PC-9 (cell line): ENCODE measurements at regions not wholly inside any gene's neighbourhood (a gene's known extent, or its start where the extent isn't known, plus 50 kb on each side); places are given as distances from the start of the nearest gene placed in this dataset.
A peak's percentile ranks its signal among the peaks of the same experiment; 100 is the strongest.

Experiments
- BruUV-seq: library from RNA; stranded (reverse); fragments of 400-500 nt; replicated peaks from 2 replicates; lab custom pipeline; 2021; lab: Mats Ljungman, UMichigan
- CTCF ChIA-PET: fragments of 300-600 bp; sonication (Branson Sonifier 250); formaldehyde crosslinking; loops from one replicate; lab custom pipeline; 2022; ENCODE audit warnings: antibody characterized with exemption; lab: Charles Lee
- POLR2A ChIA-PET: fragments of 300-600 bp; sonication (Branson Sonifier 250); formaldehyde crosslinking; loops from one replicate; lab custom pipeline; 2022; ENCODE audit warnings: antibody characterized with exemption; ENCODE audit not compliant: unreplicated experiment; lab: Charles Lee
- DNase-seq, 2 experiments: peaks; one replicate each; pipeline versions ENCODE4 v3.0.0 to v3.0.0-alpha.2; 2015 to 2022; ENCODE audit warnings: mixed read lengths in 1 of 2
- H2AFZ ChIP-seq: fragments of 200-600 bp; sonication (generic); 2 replicates; pipeline ENCODE4 v1.8.1; 2017; ENCODE audit warnings: antibody characterized with exemption
- H3F3A ChIP-seq: fragments of 200-600 bp; sonication (generic); 2 replicates; pipeline ENCODE4 v1.8.1; 2017; ENCODE audit warnings: antibody characterized with exemption, mild to moderate bottlenecking, low read depth; ENCODE audit not compliant: insufficient read depth
- H3K27ac ChIP-seq: fragments of 200-600 bp; sonication (generic); 2 replicates; pipeline ENCODE4 v1.6.1; 2016; ENCODE audit warnings: mixed run types
- H3K27me3 ChIP-seq: fragments of 200-600 bp; sonication (generic); 2 replicates; pipeline ENCODE4 v1.6.1; 2016; ENCODE audit warnings: low read depth, mixed run types; ENCODE audit not compliant: insufficient read depth
- H3K36me3 ChIP-seq: fragments of 200-600 bp; sonication (generic); 2 replicates; pipeline ENCODE4 v1.6.1; 2016; ENCODE audit warnings: low read depth, mixed run types
- H3K4me1 ChIP-seq: fragments of 200-600 bp; sonication (generic); replicated peaks from 2 replicates; pipeline ENCODE4 v1.6.1; 2016; ENCODE audit warnings: mixed run types; ENCODE audit not compliant: insufficient read depth
- H3K4me2 ChIP-seq: fragments of 200-600 bp; sonication (generic); 2 replicates; pipeline ENCODE4 v1.6.1; 2017; ENCODE audit warnings: mixed run types
- H3K4me3 ChIP-seq: fragments of 200-600 bp; sonication (generic); 2 replicates; pipeline ENCODE4 v1.6.1; 2016; ENCODE audit warnings: mixed run types
- H3K79me2 ChIP-seq: fragments of 200-600 bp; sonication (generic); 2 replicates; pipeline ENCODE4 v1.6.1; 2017; ENCODE audit warnings: low read depth, mixed run types
- H3K9me2 ChIP-seq: fragments of 200-600 bp; sonication (generic); 2 replicates; pipeline ENCODE4 v1.8.1; 2017; ENCODE audit warnings: mild to moderate bottlenecking; ENCODE audit not compliant: insufficient read depth
- H3K9me3 ChIP-seq: fragments of 200-600 bp; sonication (generic); 2 replicates; pipeline ENCODE4 v1.8.1; 2016; ENCODE audit warnings: low read depth; ENCODE audit not compliant: insufficient read depth
- H4K20me1 ChIP-seq: fragments of 200-600 bp; sonication (generic); 2 replicates; pipeline ENCODE4 v1.8.1; 2017; ENCODE audit not compliant: insufficient read depth
- CTCF ChIP-seq: fragments of 200-600 bp; sonication (generic); conservative IDR thresholded peaks from 2 replicates; pipeline ENCODE4 v1.6.1; 2017; ENCODE audit warnings: mixed run types, antibody characterized with exemption, mild to moderate bottlenecking, moderate library complexity
- EZH2 ChIP-seq: fragments of 200-600 bp; sonication (generic); IDR thresholded peaks from 2 replicates; pipeline ENCODE4 v1.8.0; 2017; ENCODE audit warnings: antibody characterized with exemption, low read depth
- intact Hi-C: fragments of 100-400 bp; cut with micrococcal nuclease; formaldehyde crosslinking; loops from one replicate; pipeline ENCODE4 v1.10.0; 2022; ENCODE audit not compliant: unreplicated experiment

- Histone ChIP-seq H3K27ac (peak overlapping the region; percentile 40), H3K9me2 (no peaks in the 10 kb centered on the region)
- CTCF ChIA-PET: interaction anchor here (0.5 kb wide), 1 partner anchor 13 kb away, joined by 8 read pairs; no protein-coding TSS in a partner anchor
Observed at GRCh38 chr2:44100351-44100750, 68.3 kb upstream of the PPM1B start.

GRCh38 chr2:44101246-44101645, 67.4 kb upstream of the PPM1B start:
- Histone ChIP-seq H3K4me2 (peak overlapping the region; percentile 44; the same call in 1 of the 2 replicates), H3K36me3 (no peaks in the 10 kb centered on the region), H3K4me3 (no peak overlapping the region), H3K9me2 (no peaks in the 10 kb centered on the region), H3K27ac (no peak overlapping the region), H3F3A (peaks cover 18% of the 10 kb centered on the region), H3K27me3 (no peaks in the 10 kb centered on the region), H3K4me1 (peaks cover 20% of the 10 kb centered on the region), H3K79me2 (no peaks in the 10 kb centered on the region), H4K20me1 (no peaks in the 10 kb centered on the region), H3K9me3 (no peaks in the 10 kb centered on the region; the same call in 1 of the 2 replicates), H2AFZ (no peak overlapping the region)
- no TSS peak for BruUV-seq
- ChIA-PET POLR2A (interaction anchor here (0.7 kb wide), 1 partner anchor 67 kb away, joined by 3 read pairs; no protein-coding TSS in a partner anchor), CTCF (no interaction called here)
- intact Hi-C loops: no loop called here
- no peak for TF ChIP-seq CTCF
- TF ChIP-seq EZH2: no peak
- DNase-seq: peak in 1 of 2 experiments; percentile 17

More at GRCh38 chr2:44100351-44100750, 68.3 kb upstream of the PPM1B start:
- intact Hi-C loops: loop anchor here (1.0 kb wide), 1 partner anchor 68 kb away; the partner anchor contains the start of gene PPM1B
- POLR2A ChIA-PET: interaction anchor here (0.6 to 1.0 kb wide), 3 partner anchors 20 to 68 kb away, joined by 5 to 30 read pairs (median 6); partner anchors contain the start of gene PPM1B
- Histone ChIP-seq H3K36me3 (no peaks in the 10 kb centered on the region), H3K4me1 (peaks cover 20% of the 10 kb centered on the region), H3K79me2 (no peaks in the 10 kb centered on the region), H3K4me3 (no peak overlapping the region), H3K4me2 (peak overlapping the region; percentile 44), H3K9me3 (no peaks in the 10 kb centered on the region), H2AFZ (no peak overlapping the region), H3F3A (peaks cover 18% of the 10 kb centered on the region), H3K27me3 (no peaks in the 10 kb centered on the region), H4K20me1 (no peaks in the 10 kb centered on the region)
- no TSS peak for BruUV-seq
- peak; percentile 85 to 99 for DNase-seq
- TF ChIP-seq CTCF: no peak
- no peak for TF ChIP-seq EZH2

GRCh38 chr2:44102790-44103562, 65.7 kb upstream of the PPM1B start:
- CTCF ChIA-PET: no interaction called here
- Histone ChIP-seq H3K79me2 (no peaks in the 10 kb centered on the region), H3K27ac (no peak overlapping the region), H3K4me2 (no peak overlapping the region), H3K9me3 (no peaks in the 10 kb centered on the region; the same call in 1 of the 2 replicates), H3F3A (peaks cover 18% of the 10 kb centered on the region), H3K36me3 (no peaks in the 10 kb centered on the region), H3K27me3 (no peaks in the 10 kb centered on the region), H3K4me3 (no peak overlapping the region), H3K4me1 (peaks cover 20% of the 10 kb centered on the region), H3K9me2 (no peaks in the 10 kb centered on the region), H4K20me1 (no peaks in the 10 kb centered on the region), H2AFZ (no peak overlapping the region)
- no peak for TF ChIP-seq EZH2
- TF ChIP-seq CTCF: no peak
- DNase-seq: peak in 1 of 2 experiments; percentile 32
- POLR2A ChIA-PET: no interaction called here
- intact Hi-C loops: no loop called here
- no TSS peak for BruUV-seq
